HCT116 (cell line): ENCODE measurements at regions not wholly inside any gene's neighbourhood (a gene's known extent, or its start where the extent isn't known, plus 50 kb on each side); places are given as distances from the start of the nearest gene placed in this dataset.

ENCODE experiments used
- ATAC-seq: fragments of 200-7000 bp; cut with Tn5 transposase; 2 replicates; pipeline ENCODE4 v1.9.1; 2020; ENCODE audit warnings: mild to moderate bottlenecking, moderate library complexity
- BruUV-seq: library from RNA; stranded (reverse); fragments of 400-500 nt; replicated peaks from 2 replicates; lab custom pipeline; 2021; lab: Mats Ljungman, UMichigan
- CTCF ChIA-PET: fragments of 300-600 bp; sonication (Branson Sonifier 250); formaldehyde crosslinking; loops from one replicate; lab custom pipeline; 2021; ENCODE audit warnings: antibody characterized with exemption; lab: Charles Lee
- POLR2A ChIA-PET: fragments of 300-600, 350-600 bp; sonication (Branson Sonifier 250); formaldehyde crosslinking; loops from one replicate; lab custom pipeline; 2021; ENCODE audit warnings: antibody characterized with exemption; lab: Charles Lee
- RAD21 ChIA-PET, 2 experiments: fragments of 300-600 bp; sonication (Branson Sonifier 250); formaldehyde crosslinking; loops; one replicate each; lab custom pipeline; 2023; ENCODE audit warnings: low total read pairs in 2 of 2; ENCODE audit not compliant: uncharacterized antibody in 2 of 2, unreplicated experiment in 2 of 2, low non-redundant PET in 1 of 2; lab: Charles Lee
- DNase-seq: peaks from one replicate; pipeline ENCODE4 v3.0.0-alpha.2; 2010; ENCODE audit warnings: low read depth, low spot score
- H2AFZ ChIP-seq: fragments of 200-600 bp; shearing (Covaris generic), sonication (generic); 2 replicates; pipeline ENCODE4 v1.6.1; 2017; ENCODE audit warnings: low read depth, mixed run types, mixed read lengths, antibody characterized with exemption, low read length; ENCODE audit not compliant: poor library complexity, severe bottlenecking
- H3K27ac ChIP-seq: 2 replicates; pipeline ENCODE4 v1.5.1; 2012; ENCODE audit warnings: low read depth, low read length
- H3K27me3 ChIP-seq: fragments of 200-600 bp; sonication (generic); 2 replicates; pipeline ENCODE4 v1.6.1; 2016; ENCODE audit warnings: mixed run types, low read length, mixed read lengths; ENCODE audit not compliant: insufficient read depth
- H3K36me3 ChIP-seq, 2 experiments: fragments of 200-500 bp in 1 of 2; fragments of 200-600 bp in 1 of 2; sonication (Bioruptor generic) in 1 of 2; sonication (generic) in 1 of 2; 2 replicates each; pipeline versions ENCODE4 v1.5.1 to v1.6.1; 2014 to 2016; ENCODE audit warnings: low read length in 2 of 2, inconsistent platforms in 1 of 2, mixed read lengths in 1 of 2, mixed run types in 1 of 2; ENCODE audit not compliant: insufficient read depth in 2 of 2, control insufficient read depth in 1 of 2
- H3K4me1 ChIP-seq, 2 experiments: fragments of 200-600 bp in 1 of 2; sonication (generic) in 1 of 2; 2 replicates each; pipeline versions ENCODE4 v1.5.1 to v1.6.1; 2012 to 2017; ENCODE audit warnings: low read length in 2 of 2, inconsistent platforms in 1 of 2, mild to moderate bottlenecking in 1 of 2, mixed read lengths in 1 of 2, mixed run types in 1 of 2, moderate library complexity in 1 of 2; ENCODE audit not compliant: insufficient read depth in 2 of 2, control insufficient read depth in 1 of 2
- H3K4me2 ChIP-seq: fragments of 200-600 bp; sonication (generic); 2 replicates; pipeline ENCODE4 v1.6.1; 2017; ENCODE audit warnings: mixed run types, low read length, mixed read lengths
- H3K4me3 ChIP-seq, 2 experiments: fragments of 200-600 bp in 1 of 2; sonication (generic) in 1 of 2; replicated peaks in 1 of 2; 2 replicates each; pipeline ENCODE4 v1.5.1; 2011 to 2016; ENCODE audit warnings: low read length in 2 of 2, control low read depth in 1 of 2, low read depth in 1 of 2, mild to moderate bottlenecking in 1 of 2, mixed read lengths in 1 of 2, mixed run types in 1 of 2
- H3K79me2 ChIP-seq: fragments of 200-600 bp; sonication (generic); 2 replicates; pipeline ENCODE4 v1.6.1; 2017; ENCODE audit warnings: mild to moderate bottlenecking, mixed run types, low read length, moderate library complexity, mixed read lengths; ENCODE audit not compliant: insufficient read depth
- H3K9ac ChIP-seq: fragments of 200-600 bp; sonication (generic); 2 replicates; pipeline ENCODE4 v1.6.1; 2016; ENCODE audit warnings: low read length, mixed read lengths
- H3K9me2 ChIP-seq: fragments of 200-600 bp; sonication (generic), shearing (Covaris generic); 2 replicates; pipeline ENCODE4 v1.6.1; 2017; ENCODE audit warnings: mixed run types, mild to moderate bottlenecking, moderate library complexity; ENCODE audit not compliant: insufficient read depth
- H3K9me3 ChIP-seq, 2 experiments: fragments of 200-500 bp in 1 of 2; fragments of 200-600 bp in 1 of 2; sonication (Bioruptor generic) in 1 of 2; sonication (generic) in 1 of 2; 2 replicates each; pipeline ENCODE4 v1.6.1; 2014 to 2017; ENCODE audit warnings: low read length in 2 of 2, mixed read lengths in 2 of 2, inconsistent platforms in 1 of 2, low read depth in 1 of 2, mild to moderate bottlenecking in 1 of 2, mixed run types in 1 of 2, moderate library complexity in 1 of 2; ENCODE audit not compliant: control insufficient read depth in 1 of 2, insufficient read depth in 1 of 2
- H4K20me1 ChIP-seq: fragments of 200-600 bp; sonication (generic), shearing (Covaris generic); 2 replicates; pipeline ENCODE4 v1.6.1; 2017; ENCODE audit warnings: mixed run types, mild to moderate bottlenecking, moderate library complexity; ENCODE audit not compliant: insufficient read depth
- CBX3 ChIP-seq: IDR thresholded peaks from 2 replicates; pipeline ENCODE4 v1.6.1; 2012; ENCODE audit warnings: low read depth
- CEBPB ChIP-seq: IDR thresholded peaks from 2 replicates; pipeline ENCODE4 v1.6.1; 2012; ENCODE audit warnings: low read depth
- EGR1 ChIP-seq: IDR thresholded peaks from 2 replicates; pipeline ENCODE4 v1.6.1; 2012; ENCODE audit warnings: low read depth
- EZH2phosphoT487 ChIP-seq: fragments of 200-600 bp; IDR thresholded peaks from 2 replicates; pipeline ENCODE4 v1.6.1; 2018; ENCODE audit warnings: antibody characterized with exemption, borderline replicate concordance
- FOSL1 ChIP-seq: IDR thresholded peaks from 2 replicates; pipeline ENCODE4 v1.6.1; 2012; ENCODE audit warnings: low read depth
- MAX ChIP-seq: IDR thresholded peaks from 2 replicates; pipeline ENCODE4 v1.6.1; 2012
- RAD21 ChIP-seq: IDR thresholded peaks from 2 replicates; pipeline ENCODE4 v1.6.1; 2012; ENCODE audit warnings: low read depth, mild to moderate bottlenecking
- REST ChIP-seq: IDR thresholded peaks from 2 replicates; pipeline ENCODE4 v1.6.1; 2012; ENCODE audit warnings: low read depth
- SIN3A ChIP-seq: IDR thresholded peaks from 2 replicates; pipeline ENCODE4 v1.6.1; 2012; ENCODE audit warnings: low read depth
- TCF7L2 ChIP-seq: IDR thresholded peaks from 2 replicates; pipeline ENCODE4 v1.7.0; 2011; ENCODE audit warnings: borderline replicate concordance, inconsistent platforms; ENCODE audit not compliant: insufficient read depth, insufficient read length; ENCODE audit errors: extremely low read depth
- ZBTB33 ChIP-seq: IDR thresholded peaks from 2 replicates; pipeline ENCODE4 v1.6.1; 2011; ENCODE audit warnings: mild to moderate bottlenecking, low read length, moderate library complexity; ENCODE audit not compliant: insufficient replicate concordance; ENCODE audit errors: extremely low read depth
- ZFX ChIP-seq: fragments of 450-650 bp; IDR thresholded peaks from 2 replicates; pipeline ENCODE4 v1.6.1; 2017
- ZNF274 ChIP-seq: fragments of 200-500 bp; sonication (Bioruptor generic); IDR thresholded peaks from 2 replicates; pipeline ENCODE4 v1.6.1; 2014; ENCODE audit warnings: mild to moderate bottlenecking, low read depth, low read length, inconsistent platforms
- intact Hi-C: fragments of 100-400 bp; cut with micrococcal nuclease; formaldehyde crosslinking; loops from 2 replicates; pipeline ENCODE4 v1.10.0; 2022

GRCh38 chr13:44075113-44075512 is 195.4 kb downstream of the LACC1 start:
- ChIA-PET RAD21 (no interaction called here), POLR2A (no interaction called here), CTCF (no interaction called here)
- H3K9ac ChIP-seq: no peak overlapping the region
- no peaks in the 10 kb centered on the region for H3K36me3 ChIP-seq
- DNase-seq (no peak), ATAC-seq (no peak)
- no peak overlapping the region for H2AFZ ChIP-seq
- H3K4me2 ChIP-seq: no peak overlapping the region
- peaks cover 0 to 5% of the 10 kb centered on the region in 2 experiments; a peak in 1 of 4 replicates for H3K9me3 ChIP-seq
- no peaks in the 10 kb centered on the region for H4K20me1 ChIP-seq
- H3K9me2 ChIP-seq: no peaks in the 10 kb centered on the region
- no peaks in the 10 kb centered on the region for H3K4me1 ChIP-seq
- no peaks in the 10 kb centered on the region for H3K79me2 ChIP-seq
- H3K27ac ChIP-seq: no peak overlapping the region
- TF ChIP-seq RAD21 (no peak), ZNF274 (no peak), ZBTB33 (no peak), CBX3 (no peak), FOSL1 (no peak), MAX (no peak), EGR1 (no peak)
- BruUV-seq: no TSS peak
- H3K4me3 ChIP-seq: no peak overlapping the region
- H3K27me3 ChIP-seq: no peaks in the 10 kb centered on the region
- intact Hi-C loops: no loop called here

GRCh38 chr13:44078806-44079376 is 199.2 kb downstream of the LACC1 start:
- no peak overlapping the region for H3K4me3 ChIP-seq
- ChIA-PET POLR2A (no interaction called here), CTCF (no interaction called here), RAD21 (no interaction called here)
- H3K4me2 ChIP-seq: no peak overlapping the region
- H3K36me3 ChIP-seq: no peaks in the 10 kb centered on the region
- no peak for ATAC-seq
- H3K4me1 ChIP-seq: no peaks in the 10 kb centered on the region
- no peaks in the 10 kb centered on the region for H3K27me3 ChIP-seq
- no peak overlapping the region for H3K9ac ChIP-seq
- no TSS peak for BruUV-seq
- H4K20me1 ChIP-seq: no peaks in the 10 kb centered on the region
- no peaks in the 10 kb centered on the region for H3K9me3 ChIP-seq
- no peak for DNase-seq
- no peak overlapping the region for H2AFZ ChIP-seq
- H3K27ac ChIP-seq: no peak overlapping the region
- no peaks in the 10 kb centered on the region for H3K79me2 ChIP-seq
- intact Hi-C loops: no loop called here
- H3K9me2 ChIP-seq: no peaks in the 10 kb centered on the region
- no peak for TF ChIP-seq EZH2phosphoT487
- TF ChIP-seq SIN3A: no peak
- TF ChIP-seq TCF7L2: no peak
- TF ChIP-seq FOSL1: no peak
- TF ChIP-seq ZFX: no peak
- TF ChIP-seq CEBPB: no peak
- TF ChIP-seq REST: no peak
- no peak for TF ChIP-seq RAD21
- TF ChIP-seq ZBTB33: no peak
